ENCODE measurements at regions not wholly inside any gene's neighbourhood (a gene's known extent, or its start where the extent isn't known, plus 50 kb on each side); places are given as distances from the start of the nearest gene placed in this dataset.

DNA sequence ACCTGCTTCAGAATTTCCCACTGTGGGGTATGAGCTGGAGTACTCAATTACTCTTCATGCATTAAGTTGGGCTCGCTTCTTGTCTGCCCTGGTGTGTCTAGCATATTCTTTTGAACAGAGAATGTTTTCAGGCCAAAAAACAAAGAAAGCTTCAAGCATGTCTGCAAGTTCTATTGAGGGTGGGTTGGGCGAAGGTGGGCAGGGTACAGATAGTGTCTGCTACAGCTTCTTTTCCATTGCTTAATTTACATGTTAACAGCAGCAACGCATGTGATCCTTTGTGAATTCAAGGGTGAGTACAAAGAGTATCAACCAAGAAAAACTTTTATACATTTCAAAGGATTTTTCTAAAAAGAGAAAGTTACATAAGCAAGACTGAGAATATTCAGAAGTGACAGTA is 406.5 kb downstream of the IRS2 start:
- Mint-ChIP-seq H3K27ac (no peak overlapping the region), H3K4me1 (no peaks in the 10 kb centered on the region), H3K4me3 (no peak overlapping the region), H3K36me3 (ENCODE audit: low read depth) (no peaks in the 10 kb centered on the region), H3K27me3 (peaks cover 24% of the 10 kb centered on the region)
- DNase-seq = no peak
- no peak for ATAC-seq
- no peaks in the 10 kb centered on the region for H3K9me3 ChIP-seq (ENCODE audit: control insufficient read depth, low read length, poor library complexity, severe bottlenecking)

DNA sequence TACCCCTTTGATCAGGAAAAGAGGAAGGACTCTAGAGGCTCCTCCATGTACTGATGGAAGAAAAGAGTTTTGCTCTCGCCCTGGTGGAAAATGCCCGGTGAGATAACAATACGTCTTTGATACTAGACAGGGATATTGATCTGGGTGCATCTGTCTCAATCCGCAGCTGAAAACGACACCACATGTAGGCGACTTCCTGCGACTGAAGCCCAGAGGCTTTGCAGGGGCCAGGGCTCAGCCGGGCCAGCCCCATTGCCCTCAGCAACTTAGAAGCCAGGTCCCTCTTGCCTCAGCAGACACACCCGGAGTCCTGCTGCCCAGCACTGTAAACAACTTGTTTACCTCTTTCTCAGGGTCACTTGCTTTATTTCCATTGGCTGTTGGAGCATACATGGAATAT is 409.4 kb downstream of the IRS2 start:
- Mint-ChIP-seq H3K27ac (no peak overlapping the region), H3K36me3 (ENCODE audit: low read depth) (no peaks in the 10 kb centered on the region), H3K27me3 (peaks cover 46% of the 10 kb centered on the region), H3K4me3 (no peak overlapping the region), H3K4me1 (no peaks in the 10 kb centered on the region)
- no peaks in the 10 kb centered on the region for H3K9me3 ChIP-seq (ENCODE audit: control insufficient read depth, low read length, poor library complexity, severe bottlenecking)
- no peak for ATAC-seq
- DNase-seq = no peak

DNA sequence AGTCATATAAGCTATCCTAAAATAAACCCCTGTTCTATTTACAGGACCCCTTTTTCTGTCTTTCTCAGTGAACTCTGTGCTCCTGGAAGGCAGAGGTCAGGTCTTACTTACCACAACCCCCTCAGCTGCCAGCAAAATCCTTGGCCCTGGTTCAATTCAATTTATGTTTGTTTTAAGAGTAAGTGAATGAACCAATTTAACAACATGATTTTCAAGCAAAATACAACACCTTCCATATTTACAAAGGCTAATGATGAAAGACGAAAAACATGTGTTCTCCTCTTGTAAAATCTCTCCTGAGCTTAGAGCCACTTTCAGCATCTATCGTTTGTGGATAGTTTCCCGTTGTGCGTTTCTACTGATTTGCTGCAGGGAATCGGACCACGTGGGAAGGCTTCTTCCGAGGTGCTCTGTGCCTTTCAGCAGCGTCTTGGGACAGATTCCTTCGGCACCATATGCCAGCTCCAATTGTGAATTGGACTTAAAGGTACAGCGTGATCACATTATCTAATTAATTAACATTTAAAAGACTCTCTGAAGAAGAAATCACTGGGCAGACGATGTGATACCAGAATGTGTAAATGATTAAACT is 411.7 kb downstream of the IRS2 start:
- no peak overlapping the region for H3K27ac Mint-ChIP-seq
- H3K9me3 ChIP-seq (ENCODE audit: control insufficient read depth, low read length, poor library complexity, severe bottlenecking) = no peaks in the 10 kb centered on the region
- ATAC-seq (no peak), DNase-seq (no peak)
- no peak overlapping the region for H3K4me3 Mint-ChIP-seq
- H3K4me1 Mint-ChIP-seq = peaks cover 2% of the 10 kb centered on the region
- no peaks in the 10 kb centered on the region for H3K36me3 Mint-ChIP-seq (ENCODE audit: low read depth)
- peaks cover 43% of the 10 kb centered on the region for H3K27me3 Mint-ChIP-seq

DNA sequence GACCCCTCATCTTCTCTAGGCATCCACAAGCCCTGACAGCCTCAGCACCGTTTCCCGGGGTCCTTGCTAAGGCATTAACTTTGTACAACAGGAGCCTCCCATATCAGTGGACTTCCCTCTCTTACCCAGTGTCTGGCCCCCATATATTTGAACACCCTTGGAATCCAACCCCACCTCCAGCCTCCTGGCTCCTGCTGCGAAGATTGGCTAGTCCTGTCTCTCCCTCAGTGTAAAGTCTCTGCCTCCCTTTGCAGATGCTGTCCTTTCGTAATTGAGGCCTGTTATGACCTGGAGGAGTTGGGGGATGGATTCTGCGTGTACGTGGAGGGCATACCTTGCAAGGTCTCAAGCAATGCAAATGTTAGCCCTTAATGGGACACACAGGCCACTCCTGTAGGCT is 413.7 kb downstream of the IRS2 start:
- no peak for ATAC-seq
- H3K9me3 ChIP-seq (ENCODE audit: control insufficient read depth, low read length, poor library complexity, severe bottlenecking) = no peaks in the 10 kb centered on the region
- Mint-ChIP-seq H3K27me3 (peaks cover 28% of the 10 kb centered on the region), H3K4me1 (peaks cover 2% of the 10 kb centered on the region), H3K4me3 (no peak overlapping the region), H3K36me3 (ENCODE audit: low read depth) (no peaks in the 10 kb centered on the region), H3K27ac (no peak overlapping the region)
- DNase-seq = no peak

DNA sequence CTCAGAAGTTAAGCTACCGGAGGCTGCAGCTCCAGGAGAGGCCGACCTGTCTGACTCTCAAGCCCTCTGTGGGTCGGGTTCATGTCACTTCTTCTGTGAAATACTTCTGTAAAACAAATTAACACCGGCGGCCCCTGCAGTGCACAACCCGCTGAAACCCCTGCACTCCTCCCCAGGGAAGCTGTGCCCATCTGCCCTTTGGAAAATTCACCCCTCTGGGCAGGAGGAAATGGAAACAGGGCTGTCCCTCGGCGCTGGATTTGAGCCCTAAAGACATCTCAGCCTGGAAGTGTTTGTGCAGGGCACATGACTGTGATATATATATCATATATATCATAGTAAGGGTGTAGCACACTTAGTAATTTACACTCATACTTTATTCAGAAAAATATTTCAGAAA is 415.3 kb downstream of the IRS2 start:
- Mint-ChIP-seq H3K27ac (no peak overlapping the region), H3K4me1 (peaks cover 2% of the 10 kb centered on the region), H3K36me3 (ENCODE audit: low read depth) (no peaks in the 10 kb centered on the region), H3K27me3 (peaks cover 28% of the 10 kb centered on the region), H3K4me3 (no peak overlapping the region)
- DNase-seq (no peak), ATAC-seq (no peak)
- no peaks in the 10 kb centered on the region for H3K9me3 ChIP-seq (ENCODE audit: control insufficient read depth, low read length, poor library complexity, severe bottlenecking)

DNA sequence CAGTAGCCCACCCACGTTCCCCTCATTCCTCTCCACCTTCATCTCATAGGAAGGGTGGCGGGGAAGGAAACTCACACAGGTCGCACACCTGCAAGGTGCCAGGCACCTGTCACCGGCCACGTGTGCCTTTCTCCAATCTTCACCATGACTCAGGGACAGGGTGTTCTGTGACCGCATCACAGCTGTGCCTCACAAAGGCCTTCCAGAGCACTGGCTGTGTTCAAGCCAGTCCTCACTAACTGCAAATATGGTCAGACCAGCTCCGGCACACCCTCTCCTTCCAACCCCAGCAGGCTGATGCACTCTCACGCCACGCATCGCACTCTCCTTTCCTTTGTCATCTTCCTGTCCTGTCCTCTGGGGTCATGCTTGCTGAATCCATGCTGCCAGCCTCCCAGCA is 415.9 kb downstream of the IRS2 start:
- H3K36me3 Mint-ChIP-seq (ENCODE audit: low read depth) = no peaks in the 10 kb centered on the region
- peaks cover 2% of the 10 kb centered on the region for H3K4me1 Mint-ChIP-seq
- H3K27ac Mint-ChIP-seq = no peak overlapping the region
- no peaks in the 10 kb centered on the region for H3K9me3 ChIP-seq (ENCODE audit: control insufficient read depth, low read length, poor library complexity, severe bottlenecking)
- no peak overlapping the region for H3K4me3 Mint-ChIP-seq
- H3K27me3 Mint-ChIP-seq = peaks cover 28% of the 10 kb centered on the region
- ATAC-seq = no peak
- no peak for DNase-seq

DNA sequence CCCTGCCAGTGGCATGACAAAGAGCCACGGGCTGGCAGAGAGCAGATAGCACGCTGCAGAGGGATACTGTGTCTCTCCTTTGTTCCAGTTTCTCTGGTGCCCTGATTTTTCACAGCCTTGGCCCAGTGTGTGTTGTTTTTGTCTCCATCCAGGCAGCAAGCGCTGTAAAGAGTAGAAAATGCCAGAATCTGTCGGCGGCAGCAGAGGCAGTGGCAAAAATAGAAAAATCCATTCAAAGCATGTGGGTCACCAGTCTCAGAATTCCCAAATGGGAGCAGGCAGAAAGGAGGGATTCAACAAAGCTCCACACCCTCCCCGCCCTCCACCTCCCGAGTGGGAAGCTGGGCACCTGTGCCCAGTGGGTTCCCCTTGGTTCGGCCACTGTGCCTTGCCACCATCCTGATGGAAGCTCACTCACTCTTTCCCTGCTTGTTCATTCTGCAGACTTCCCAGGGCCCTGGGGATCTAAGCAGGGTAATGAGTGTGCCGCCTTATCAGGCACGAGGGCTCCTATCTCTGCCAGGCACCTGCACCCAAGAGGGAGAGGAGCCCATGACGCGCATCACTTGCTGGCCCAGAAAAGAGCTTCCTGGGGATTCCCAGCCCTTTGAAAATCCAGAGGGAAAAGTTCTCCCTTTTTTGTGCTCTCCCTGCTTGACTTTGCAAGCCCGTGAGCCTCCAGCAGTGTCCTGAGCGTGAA is 416.9 kb downstream of the IRS2 start:
- no peak overlapping the region for H3K27ac Mint-ChIP-seq
- H3K4me3 Mint-ChIP-seq = no peak overlapping the region
- no peaks in the 10 kb centered on the region for H3K9me3 ChIP-seq (ENCODE audit: control insufficient read depth, low read length, poor library complexity, severe bottlenecking)
- DNase-seq = no peak
- H3K4me1 Mint-ChIP-seq = peaks cover 2% of the 10 kb centered on the region
- ATAC-seq = no peak
- peaks cover 24% of the 10 kb centered on the region for H3K27me3 Mint-ChIP-seq
- H3K36me3 Mint-ChIP-seq (ENCODE audit: low read depth) = no peaks in the 10 kb centered on the region

DNA sequence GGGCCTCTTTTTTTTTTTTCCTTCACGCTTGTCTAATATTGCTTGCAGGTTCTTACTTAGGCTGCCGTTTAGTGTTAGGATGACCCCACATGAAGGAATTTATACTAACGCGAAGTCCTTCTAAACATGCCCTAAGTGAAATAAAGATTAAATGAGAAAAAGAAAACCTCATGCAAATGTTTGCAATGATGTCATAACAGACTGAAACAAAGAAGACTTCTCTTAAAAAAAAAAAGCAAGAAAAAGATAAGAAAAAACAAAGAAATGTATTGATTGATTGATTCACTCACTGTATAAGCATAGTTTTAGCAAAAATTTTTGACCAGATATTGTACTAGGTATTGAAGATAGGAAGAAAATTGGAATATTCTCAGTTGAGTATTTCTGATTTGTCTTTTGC is 418.2 kb downstream of the IRS2 start:
- peaks cover 2% of the 10 kb centered on the region for H3K4me1 Mint-ChIP-seq
- H3K9me3 ChIP-seq (ENCODE audit: control insufficient read depth, low read length, poor library complexity, severe bottlenecking) = no peaks in the 10 kb centered on the region
- no peaks in the 10 kb centered on the region for H3K36me3 Mint-ChIP-seq (ENCODE audit: low read depth)
- H3K27me3 Mint-ChIP-seq = peaks cover 16% of the 10 kb centered on the region
- no peak overlapping the region for H3K4me3 Mint-ChIP-seq
- DNase-seq = no peak
- no peak for ATAC-seq
- H3K27ac Mint-ChIP-seq = no peak overlapping the region

DNA sequence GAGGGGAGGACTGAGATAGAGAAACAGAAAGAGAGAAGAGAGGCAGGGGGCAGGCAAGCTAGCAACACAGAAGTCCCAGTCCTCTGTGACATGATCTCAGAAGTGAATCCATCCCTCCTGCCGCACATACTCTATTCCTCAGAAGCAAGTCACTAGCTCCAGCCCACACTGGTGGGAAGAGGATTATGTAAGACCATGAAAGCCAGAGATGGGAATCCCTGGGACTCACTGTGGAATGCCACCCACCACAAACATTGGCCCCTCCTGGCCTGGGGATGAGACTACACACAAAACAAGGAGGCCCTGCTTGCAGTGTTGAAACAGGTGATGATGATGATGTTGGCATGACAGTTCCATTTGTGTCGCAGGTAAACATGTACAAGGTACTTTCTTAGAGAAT is 419.9 kb downstream of the IRS2 start:
- H3K4me3 Mint-ChIP-seq = no peak overlapping the region
- H3K27me3 Mint-ChIP-seq = peaks cover 10% of the 10 kb centered on the region
- DNase-seq = no peak
- H3K27ac Mint-ChIP-seq = no peak overlapping the region
- ATAC-seq = no peak
- H3K9me3 ChIP-seq (ENCODE audit: control insufficient read depth, low read length, poor library complexity, severe bottlenecking) = no peaks in the 10 kb centered on the region
- no peaks in the 10 kb centered on the region for H3K36me3 Mint-ChIP-seq (ENCODE audit: low read depth)
- H3K4me1 Mint-ChIP-seq = peaks cover 2% of the 10 kb centered on the region

DNA sequence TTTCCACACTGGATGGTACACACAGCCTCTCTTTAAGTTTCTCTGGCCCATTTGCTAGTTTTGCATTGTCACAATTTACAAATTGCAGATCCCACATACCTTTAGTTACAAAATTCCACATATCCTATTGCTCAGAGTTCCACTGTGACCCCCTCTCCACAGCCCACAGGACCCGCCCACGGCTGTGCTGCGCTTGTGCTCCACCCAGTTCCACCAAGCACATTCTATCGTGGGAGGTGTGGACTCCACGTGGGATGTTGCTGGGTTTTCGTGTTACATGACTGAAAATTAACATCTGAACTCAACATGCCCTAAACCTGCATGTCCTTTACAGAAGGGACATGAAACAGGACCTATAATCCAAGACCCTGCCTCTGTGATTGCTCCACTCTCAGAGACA is 423.0 kb downstream of the IRS2 start:
- no peak overlapping the region for H3K4me3 Mint-ChIP-seq
- H3K27me3 Mint-ChIP-seq = peaks cover 11% of the 10 kb centered on the region
- ATAC-seq (no peak), DNase-seq (no peak)
- H3K36me3 Mint-ChIP-seq (ENCODE audit: low read depth) = no peaks in the 10 kb centered on the region
- no peaks in the 10 kb centered on the region for H3K9me3 ChIP-seq (ENCODE audit: control insufficient read depth, low read length, poor library complexity, severe bottlenecking)
- no peak overlapping the region for H3K27ac Mint-ChIP-seq
- H3K4me1 Mint-ChIP-seq = peaks cover 3% of the 10 kb centered on the region

DNA sequence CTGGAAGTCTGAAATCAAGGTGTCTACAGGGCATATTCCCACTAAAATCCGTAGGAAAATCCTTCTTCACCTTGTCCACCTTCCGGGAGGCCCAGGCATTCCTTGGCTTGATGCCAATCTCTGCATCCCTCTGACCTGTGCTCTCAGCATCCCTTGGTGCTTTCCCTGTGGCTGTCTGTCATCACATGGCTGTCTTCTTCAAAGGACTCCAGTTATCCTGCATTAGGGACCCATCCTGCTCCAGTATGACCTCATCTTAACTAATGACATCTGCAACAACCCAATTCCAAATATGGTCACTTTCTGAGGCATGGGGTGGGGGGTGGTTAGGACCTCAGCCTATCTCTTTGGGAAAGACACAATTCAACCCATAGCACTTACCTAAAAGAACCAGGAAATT is 423.8 kb downstream of the IRS2 start:
- ATAC-seq (no peak), DNase-seq (no peak)
- no peaks in the 10 kb centered on the region for H3K36me3 Mint-ChIP-seq (ENCODE audit: low read depth)

DNA sequence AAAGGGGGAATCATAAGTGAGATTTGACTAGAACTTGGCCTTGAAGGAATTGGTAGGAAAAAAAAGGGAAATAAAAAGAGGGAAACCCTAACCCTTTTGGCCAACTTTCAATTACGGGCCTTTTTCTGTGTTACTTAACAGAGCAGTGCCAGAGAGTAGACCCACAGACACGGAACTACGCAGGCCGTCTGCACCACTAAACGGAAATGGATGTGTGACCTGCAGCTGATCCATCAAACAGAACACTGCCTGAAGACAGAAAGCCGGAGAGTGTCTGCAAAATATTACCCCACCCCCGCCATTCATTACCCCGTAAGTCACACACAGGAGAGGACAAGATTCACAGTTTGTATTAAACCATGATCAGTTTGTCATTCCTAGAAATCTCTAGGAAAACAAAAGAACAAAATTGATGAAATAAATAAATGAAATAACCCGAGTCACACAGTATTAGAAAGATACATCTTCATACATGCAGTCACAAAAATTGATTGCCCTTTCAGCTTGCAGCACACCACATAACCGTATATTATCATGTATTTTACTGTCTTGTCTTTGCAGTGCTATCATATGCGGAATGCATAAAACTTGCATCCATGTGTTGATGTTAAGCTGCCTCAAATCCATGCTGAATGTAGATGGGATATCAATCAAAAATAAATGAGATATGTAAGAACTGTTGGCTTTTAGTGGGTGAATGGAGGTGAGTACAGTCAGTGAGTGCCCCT is 424.7 kb downstream of the IRS2 start:
- no peak overlapping the region for H3K4me3 Mint-ChIP-seq
- H3K4me1 Mint-ChIP-seq = peaks cover 3% of the 10 kb centered on the region
- H3K27ac Mint-ChIP-seq = no peak overlapping the region
- no peaks in the 10 kb centered on the region for H3K9me3 ChIP-seq (ENCODE audit: control insufficient read depth, low read length, poor library complexity, severe bottlenecking)
- DNase-seq (no peak), ATAC-seq (no peak)
- no peaks in the 10 kb centered on the region for H3K36me3 Mint-ChIP-seq (ENCODE audit: low read depth)
- peaks cover 15% of the 10 kb centered on the region for H3K27me3 Mint-ChIP-seq

More for the DNA sequence above, 423.8 kb downstream of the IRS2 start:
- Mint-ChIP-seq H3K4me1 (peaks cover 3% of the 10 kb centered on the region), H3K27me3 (peaks cover 15% of the 10 kb centered on the region), H3K4me3 (no peak overlapping the region), H3K27ac (no peak overlapping the region)
- H3K9me3 ChIP-seq (ENCODE audit: control insufficient read depth, low read length, poor library complexity, severe bottlenecking) = no peaks in the 10 kb centered on the region

DNA sequence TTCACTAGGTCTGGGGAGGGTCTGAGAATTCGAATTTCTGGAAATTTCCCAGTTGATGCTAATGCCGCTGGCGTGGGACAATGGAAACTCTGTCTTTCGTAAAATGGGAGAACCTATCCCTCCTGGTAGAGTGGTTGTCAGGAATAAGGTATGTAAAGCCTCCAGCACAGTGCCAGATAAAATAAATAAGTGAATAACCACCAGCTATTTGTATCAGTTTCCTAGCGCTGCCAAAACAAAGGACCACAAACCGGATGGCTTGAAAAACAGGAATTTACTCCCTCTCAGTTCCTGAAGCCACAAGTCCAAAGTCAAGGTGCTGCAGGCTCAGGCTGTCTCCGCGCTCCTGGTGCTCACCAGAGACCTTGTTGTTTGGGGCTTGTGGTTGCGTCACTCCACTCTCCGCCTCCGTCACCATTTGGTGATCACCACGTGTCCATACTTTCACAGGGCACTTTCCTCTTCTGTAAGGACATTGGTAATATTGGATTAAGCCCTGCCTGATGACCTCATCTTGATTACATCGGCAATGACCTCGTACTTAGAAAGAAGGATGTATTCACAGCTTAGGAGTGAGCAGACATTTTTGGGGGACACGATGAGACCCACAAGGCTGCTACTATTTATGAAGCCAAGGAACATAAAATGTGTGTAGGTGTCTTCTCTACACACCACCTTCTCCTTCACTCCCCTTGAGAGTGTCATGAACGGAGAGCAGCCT is 428.5 kb downstream of the IRS2 start:
- no peak for ATAC-seq
- peaks cover 26% of the 10 kb centered on the region for H3K27me3 Mint-ChIP-seq
- no peaks in the 10 kb centered on the region for H3K36me3 Mint-ChIP-seq (ENCODE audit: low read depth)
- H3K27ac Mint-ChIP-seq = no peak overlapping the region
- no peak overlapping the region for H3K4me3 Mint-ChIP-seq
- H3K9me3 ChIP-seq (ENCODE audit: control insufficient read depth, low read length, poor library complexity, severe bottlenecking) = no peaks in the 10 kb centered on the region
- peaks cover 3% of the 10 kb centered on the region for H3K4me1 Mint-ChIP-seq
- no peak for DNase-seq
